K562 (cell line): ENCODE measurements at regions not wholly inside any gene's neighbourhood (a gene's known extent, or its start where the extent isn't known, plus 50 kb on each side); places are given as distances from the start of the nearest gene placed in this dataset.

Experiments used
- ATAC-seq: fragments of 200-7000 bp; cut with Tn5 transposase; 3 replicates; pipeline ENCODE4 v1.9.1; 2020; ENCODE audit warnings: moderate library complexity
- BruUV-seq: library from RNA; stranded (reverse); fragments of 400-500 nt; replicated peaks from 2 replicates; lab custom pipeline; 2021; lab: Mats Ljungman, UMichigan
- CTCF ChIA-PET: fragments of 300-600 bp; formaldehyde crosslinking; extraction: SDS; loops from one replicate; lab custom pipeline; 2021; ENCODE audit warnings: low intra/inter-chr PET ratio; lab: Yijun Ruan, JAX
- POLR2A ChIA-PET: fragments of 300-600, 350-650 bp; sonication (Branson Sonifier 250); formaldehyde crosslinking; extraction: SDS; loops from one replicate; lab custom pipeline; 2021; ENCODE audit warnings: antibody characterized with exemption, inconsistent platforms; lab: Yijun Ruan, JAX
- DNase-seq, 4 experiments: peaks; one replicate each; pipeline versions ENCODE4 v3.0.0 to v3.0.0-alpha.2; 2011 to 2018; ENCODE audit warnings: low spot score in 3 of 4, mixed read lengths in 3 of 4; ENCODE audit errors: extremely low read depth in 1 of 4
- FAIRE-seq: peaks from 2 replicates; lab custom pipeline; 2011; peaks lifted over from hg19 to GRCh38; lab: Jason Lieb, UNC
- H2AFZ ChIP-seq: 2 replicates; pipeline ENCODE4 v1.6.0; 2011; ENCODE audit warnings: low read depth, low read length, control low read depth, inconsistent platforms
- H3K27ac ChIP-seq: fragments of 200-600 bp; 3 replicates; pipeline ENCODE4 v1.8.0; 2011; ENCODE audit warnings: low read depth, mild to moderate bottlenecking, control low read depth, inconsistent platforms, low read length, moderate library complexity, mixed read lengths; ENCODE audit errors: extremely low read depth
- H3K27me3 ChIP-seq, 2 experiments: fragments of 300-600 bp in 1 of 2; 2 replicates in 1 of 2; 3 replicates in 1 of 2; pipeline versions ENCODE4 v1.6.0 to v1.8.0; 2011; ENCODE audit warnings: inconsistent platforms in 2 of 2, low read length in 2 of 2, mild to moderate bottlenecking in 1 of 2, mixed read lengths in 1 of 2, moderate library complexity in 1 of 2; ENCODE audit not compliant: control insufficient read depth in 2 of 2, insufficient read depth in 2 of 2
- H3K36me3 ChIP-seq: fragments of 300-600 bp; 3 replicates; pipeline ENCODE4 v1.8.0; 2011; ENCODE audit warnings: mild to moderate bottlenecking, low read length, inconsistent platforms; ENCODE audit not compliant: control insufficient read depth, insufficient read depth
- H3K4me1 ChIP-seq, 2 experiments: fragments of 200-600 bp in 1 of 2; replicated peaks in 1 of 2; 2 replicates in 1 of 2; 3 replicates in 1 of 2; pipeline versions ENCODE4 v1.5.1 to v1.8.0; 2011; ENCODE audit warnings: inconsistent platforms in 2 of 2, low read length in 2 of 2, mild to moderate bottlenecking in 1 of 2, mixed read lengths in 1 of 2, moderate library complexity in 1 of 2; ENCODE audit not compliant: control insufficient read depth in 2 of 2, insufficient read depth in 2 of 2
- H3K4me2 ChIP-seq: 2 replicates; pipeline ENCODE4 v1.6.1; 2011; ENCODE audit warnings: low read length, control low read depth, inconsistent platforms, mixed read lengths; ENCODE audit not compliant: insufficient read depth
- H3K4me3 ChIP-seq: fragments of 200-600 bp; sonication (generic), shearing (Covaris generic); 2 replicates; pipeline ENCODE4 v1.5.1; 2016; ENCODE audit warnings: control low read depth, inconsistent platforms
- H3K79me2 ChIP-seq: fragments of 200-600 bp; 3 replicates; pipeline ENCODE4 v1.8.0; 2011; ENCODE audit warnings: low read length, inconsistent platforms; ENCODE audit not compliant: control insufficient read depth, insufficient read depth
- H3K9ac ChIP-seq, 2 experiments: 2 replicates each; pipeline versions ENCODE4 v1.6.0 to v1.6.1; 2011; ENCODE audit warnings: low read depth in 2 of 2, low read length in 2 of 2, control low read depth in 1 of 2, inconsistent platforms in 1 of 2, mild to moderate bottlenecking in 1 of 2, mixed read lengths in 1 of 2; ENCODE audit not compliant: insufficient read depth in 1 of 2
- H3K9me1 ChIP-seq: one replicate; pipeline ENCODE4 v1.6.0; 2011; ENCODE audit warnings: inconsistent platforms, mild to moderate bottlenecking, low read length, moderate library complexity; ENCODE audit not compliant: control insufficient read depth, insufficient read depth
- H3K9me3 ChIP-seq: replicated peaks from 2 replicates; pipeline ENCODE4 v1.5.1; 2011; ENCODE audit warnings: low read depth, low read length, inconsistent platforms; ENCODE audit not compliant: control insufficient read depth, insufficient read depth
- H4K20me1 ChIP-seq: replicated peaks from 2 replicates; pipeline ENCODE4 v1.6.1; 2011; ENCODE audit warnings: low read length, inconsistent platforms, mixed read lengths; ENCODE audit not compliant: control insufficient read depth, insufficient read depth
- ARID3A ChIP-seq: IDR thresholded peaks from 2 replicates; pipeline ENCODE4 v1.6.1; 2012; ENCODE audit warnings: low read depth, low read length, improper control_type of control experiment, borderline replicate concordance
- DEAF1 ChIP-seq: fragments of 450-650 bp; formaldehyde crosslinking; IDR thresholded peaks from 2 replicates; pipeline ENCODE4 v1.4.0; 2020; ENCODE audit warnings: mild to moderate bottlenecking, moderate library complexity
- ETV5 ChIP-seq: sonication (generic); formaldehyde crosslinking; IDR thresholded peaks from 2 replicates; pipeline ENCODE4 v1.4.0; 2020; ENCODE audit warnings: low read depth, mild to moderate bottlenecking, missing genetic modification reagents
- FOS ChIP-seq: IDR thresholded peaks from 3 replicates; pipeline ENCODE4 v1.6.1; 2011; ENCODE audit not compliant: insufficient read length; ENCODE audit errors: extremely low read depth
- HSF4 ChIP-seq: fragments of 250-450 bp; sonication (Bioruptor Pico); IDR thresholded peaks from 2 replicates; pipeline ENCODE4 v2.1.2; 2022; ENCODE audit warnings: mild to moderate bottlenecking, moderate library complexity, borderline replicate concordance
- MTA2 ChIP-seq: fragments of 450-650 bp; IDR thresholded peaks from 2 replicates; pipeline ENCODE4 v1.6.1; 2016; ENCODE audit warnings: low read depth
- NCOA2 ChIP-seq, 2 experiments: fragments of 450-650 bp; IDR thresholded peaks; 2 replicates each; pipeline ENCODE4 v1.6.1; 2018; ENCODE audit warnings: mild to moderate bottlenecking in 2 of 2, moderate library complexity in 1 of 2; ENCODE audit not compliant: partially characterized antibody in 2 of 2
- NEUROD1 ChIP-seq: fragments of 150-350 bp; IDR thresholded peaks from 2 replicates; pipeline ENCODE4 v1.6.1; 2014; ENCODE audit warnings: borderline replicate concordance, low read length, low read depth; ENCODE audit not compliant: partially characterized antibody
- POLR2AphosphoS5 ChIP-seq: IDR thresholded peaks from 2 replicates; pipeline ENCODE4 v1.6.1; 2011; ENCODE audit warnings: mild to moderate bottlenecking, low read depth, low read length, moderate library complexity; ENCODE audit not compliant: control insufficient read depth, insufficient read depth
- RBM14 ChIP-seq: fragments of 200-400 bp; formaldehyde crosslinking; IDR thresholded peaks from 2 replicates; pipeline ENCODE4 v1.6.1; 2018; ENCODE audit warnings: low read depth, mild to moderate bottlenecking, low read length, moderate library complexity, borderline replicate concordance; ENCODE audit not compliant: insufficient read depth
- SP1 ChIP-seq: sonication (generic); formaldehyde crosslinking; IDR thresholded peaks from 2 replicates; pipeline ENCODE4 v1.8.1; 2022; ENCODE audit warnings: mild to moderate bottlenecking, missing genetic modification reagents
- YBX1 ChIP-seq: fragments of 450-650 bp; IDR thresholded peaks from 2 replicates; pipeline ENCODE4 v1.7.1; 2016; ENCODE audit warnings: mild to moderate bottlenecking
- ZBED1 ChIP-seq: IDR thresholded peaks from 2 replicates; pipeline ENCODE4 v1.6.1; 2014
- ZBTB9 ChIP-seq: fragments of 450-650 bp; formaldehyde crosslinking; IDR thresholded peaks from 2 replicates; pipeline ENCODE4 v1.4.0; 2020; ENCODE audit warnings: mild to moderate bottlenecking, moderate library complexity
- ZNF589 ChIP-seq: fragments of 200-800 bp; sonication (Bioruptor generic); IDR thresholded peaks from 2 replicates; pipeline ENCODE4 v1.6.1; 2016; ENCODE audit warnings: low read depth, missing genetic modification characterization, missing compliant biosample characterization
- WGBS: fragments of 100-300 bp; shearing (Covaris generic); methylation state at CpG from one replicate; pipeline ENCODE4 v1.1.6; 2016; ENCODE audit warnings: low coverage, mixed read lengths; ENCODE audit not compliant: insufficient coverage; ENCODE audit errors: missing lambda C conversion rate; 5-methylcytosine and 5-hydroxymethylcytosine counted together
- in situ Hi-C: fragments of 300-500 bp; cut with MboI; formaldehyde crosslinking; loops from 4 replicates; pipeline ENCODE4 v1.15.0; 2018; ENCODE audit warnings: inconsistent platforms, mixed read lengths
- intact Hi-C: fragments of 100-400 bp; cut with micrococcal nuclease; formaldehyde crosslinking; loops from 2 replicates; pipeline ENCODE4 v1.14.2; 2022

- no peak for TF ChIP-seq ZBTB9 (CRISPR knock-in tag)
- no peak for TF ChIP-seq NEUROD1
Observed at GRCh38 chr21:25501996-25502665, 105.2 kb downstream of the MRPL39 start (continued).

GRCh38 chr21:25501462-25501861, 105.8 kb downstream of the MRPL39 start:
- no peak for FAIRE-seq
- intact Hi-C loops, result no loop called here
- in situ Hi-C loops, result no loop called here
- H3K36me3 ChIP-seq, result no peaks in the 10 kb centered on the region
- no peak overlapping the region for H3K4me2 ChIP-seq
- DNase-seq, result no peak
- H3K4me3 ChIP-seq, result no peak overlapping the region
- POLR2A ChIA-PET, result no interaction called here
- H4K20me1 ChIP-seq, result no peaks in the 10 kb centered on the region
- no peaks in the 10 kb centered on the region for H3K79me2 ChIP-seq
- no peaks in the 10 kb centered on the region for H3K9me1 ChIP-seq
- no peak for ATAC-seq
- no TSS peak for BruUV-seq
- no peak overlapping the region for H3K27ac ChIP-seq
- WGBS, result 0% methylated on average over 2 of the region's 2 CpGs
- no peaks in the 10 kb centered on the region for H3K4me1 ChIP-seq
- no peaks in the 10 kb centered on the region for H3K27me3 ChIP-seq
- H3K9ac ChIP-seq, result no peak overlapping the region
- no peak overlapping the region for H2AFZ ChIP-seq
- no peaks in the 10 kb centered on the region; the same call in 1 of the 2 replicates for H3K9me3 ChIP-seq
- CTCF ChIA-PET, result no interaction called here
- TF ChIP-seq YBX1, result no peak
- TF ChIP-seq ETV5 (CRISPR knock-in tag), result no peak
- no peak for TF ChIP-seq MTA2
- TF ChIP-seq ZBED1, result no peak
- no peak for TF ChIP-seq ZNF589 (CRISPR knock-in tag)
- no peak for TF ChIP-seq ARID3A
- no peak for TF ChIP-seq FOS
- no peak for TF ChIP-seq SP1 (CRISPR knock-in tag)
- TF ChIP-seq HSF4 (CRISPR knock-in tag), result no peak
- no peak for TF ChIP-seq NCOA2 (IDR thresholded peaks at IDR 0.05; ENCODE audit: partially characterized antibody in 2 of 2)
- no peak for TF ChIP-seq POLR2AphosphoS5
- TF ChIP-seq DEAF1 (CRISPR knock-in tag), result no peak
- no peak for TF ChIP-seq RBM14
